RWPE1 (cell line): ENCODE measurements at regions not wholly inside any gene's neighbourhood (a gene's known extent, or its start where the extent isn't known, plus 50 kb on each side); places are given as distances from the start of the nearest gene placed in this dataset.
A peak's percentile ranks its signal among the peaks of the same experiment; 100 is the strongest.

ENCODE experiments used
- CTCF ChIA-PET: fragments of 350-600 bp; sonication (Branson Sonifier 250); formaldehyde crosslinking; extraction: SDS; loops from one replicate; lab custom pipeline; 2021; lab: Yijun Ruan, JAX
- POLR2A ChIA-PET: fragments of 400-600 bp; formaldehyde crosslinking; extraction: SDS; loops from one replicate; lab custom pipeline; 2020; ENCODE audit warnings: antibody characterized with exemption; ENCODE audit not compliant: low non-redundant PET; lab: Yijun Ruan, JAX
- DNase-seq: peaks from one replicate; pipeline ENCODE4 v3.0.0; 2012; ENCODE audit warnings: low spot score
- H3K27ac ChIP-seq: fragments of 450-650 bp; 2 replicates; pipeline ENCODE4 v1.5.1; 2017
- CTCF ChIP-seq: fragments of 450-650 bp; conservative IDR thresholded peaks from 2 replicates; pipeline ENCODE4 v1.5.1; 2017; ENCODE audit warnings: low read depth, mild to moderate bottlenecking

- no peak overlapping the region for H3K27ac ChIP-seq
- no peak for TF ChIP-seq CTCF
- no peak for DNase-seq
- CTCF ChIA-PET = no interaction called here
- POLR2A ChIA-PET = no interaction called here
Observed at GRCh38 chr15:95160316-95160715, 929.0 kb downstream of the MCTP2 start.

- POLR2A ChIA-PET = no interaction called here
- TF ChIP-seq CTCF = no peak
- no peak for DNase-seq
- no peak overlapping the region for H3K27ac ChIP-seq
- CTCF ChIA-PET = no interaction called here
Observed at GRCh38 chr15:95162069-95162468, 930.7 kb downstream of the MCTP2 start.

- POLR2A ChIA-PET = no interaction called here
Observed at GRCh38 chr15:95162531-95162930, 931.2 kb downstream of the MCTP2 start.

GRCh38 chr15:95162967-95163531, 931.7 kb downstream of the MCTP2 start:
- H3K27ac ChIP-seq = no peak overlapping the region
- no peak for TF ChIP-seq CTCF
- ChIA-PET CTCF (no interaction called here), POLR2A (no interaction called here)
- DNase-seq = peak; percentile 78

More at GRCh38 chr15:95162531-95162930, 931.2 kb downstream of the MCTP2 start:
- CTCF ChIA-PET = no interaction called here
- H3K27ac ChIP-seq = no peak overlapping the region
- TF ChIP-seq CTCF = no peak
- DNase-seq = no peak

- DNase-seq = no peak
- no peak overlapping the region for H3K27ac ChIP-seq
- POLR2A ChIA-PET = no interaction called here
- TF ChIP-seq CTCF = no peak
- CTCF ChIA-PET = no interaction called here
Observed at GRCh38 chr15:95168152-95168551, 936.8 kb downstream of the MCTP2 start.

GRCh38 chr15:95168951-95169431, 937.6 kb downstream of the MCTP2 start:
- ChIA-PET POLR2A (no interaction called here), CTCF (no interaction called here)
- no peak for TF ChIP-seq CTCF
- no peak for DNase-seq
- no peak overlapping the region for H3K27ac ChIP-seq
